ENCODE measurements at regions not wholly inside any gene's neighbourhood (a gene's known extent, or its start where the extent isn't known, plus 50 kb on each side); places are given as distances from the start of the nearest gene placed in this dataset.

GRCh38 chr15:67917636-67918035 is 77.8 kb upstream of the RNU6-1 start:
- Mint-ChIP-seq H3K4me1 (ENCODE audit: low read depth, unreplicated experiment) (peaks cover 42% of the 10 kb centered on the region), H3K36me3 (ENCODE audit: unreplicated experiment) (no peaks in the 10 kb centered on the region), H3K4me3 (ENCODE audit: unreplicated experiment) (no peak overlapping the region), H3K27ac (ENCODE audit: unreplicated experiment) (peak overlapping the region; percentile 99), H3K27me3 (ENCODE audit: unreplicated experiment) (peaks cover 6% of the 10 kb centered on the region), H3K9me3 (ENCODE audit: unreplicated experiment) (peaks cover 4% of the 10 kb centered on the region)
- TF ChIP-seq, protein P1, sequence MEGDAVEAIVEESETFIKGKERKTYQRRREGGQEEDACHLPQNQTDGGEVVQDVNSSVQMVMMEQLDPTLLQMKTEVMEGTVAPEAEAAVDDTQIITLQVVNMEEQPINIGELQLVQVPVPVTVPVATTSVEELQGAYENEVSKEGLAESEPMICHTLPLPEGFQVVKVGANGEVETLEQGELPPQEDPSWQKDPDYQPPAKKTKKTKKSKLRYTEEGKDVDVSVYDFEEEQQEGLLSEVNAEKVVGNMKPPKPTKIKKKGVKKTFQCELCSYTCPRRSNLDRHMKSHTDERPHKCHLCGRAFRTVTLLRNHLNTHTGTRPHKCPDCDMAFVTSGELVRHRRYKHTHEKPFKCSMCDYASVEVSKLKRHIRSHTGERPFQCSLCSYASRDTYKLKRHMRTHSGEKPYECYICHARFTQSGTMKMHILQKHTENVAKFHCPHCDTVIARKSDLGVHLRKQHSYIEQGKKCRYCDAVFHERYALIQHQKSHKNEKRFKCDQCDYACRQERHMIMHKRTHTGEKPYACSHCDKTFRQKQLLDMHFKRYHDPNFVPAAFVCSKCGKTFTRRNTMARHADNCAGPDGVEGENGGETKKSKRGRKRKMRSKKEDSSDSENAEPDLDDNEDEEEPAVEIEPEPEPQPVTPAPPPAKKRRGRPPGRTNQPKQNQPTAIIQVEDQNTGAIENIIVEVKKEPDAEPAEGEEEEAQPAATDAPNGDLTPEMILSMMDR (IDR thresholded peaks at IDR 0.05; ENCODE audit: partially characterized antibody, unreplicated experiment) = no peak
- DNase-seq = peak; percentile 25

- peak overlapping the region; percentile 99 for H3K27ac Mint-ChIP-seq (ENCODE audit: unreplicated experiment)
- no peak overlapping the region for H3K4me3 Mint-ChIP-seq (ENCODE audit: unreplicated experiment)
- TF ChIP-seq, protein P1 (IDR thresholded peaks at IDR 0.05; ENCODE audit: partially characterized antibody, unreplicated experiment) = no peak
- H3K36me3 Mint-ChIP-seq (ENCODE audit: unreplicated experiment) = no peaks in the 10 kb centered on the region
- H3K4me1 Mint-ChIP-seq (ENCODE audit: low read depth, unreplicated experiment) = peaks cover 45% of the 10 kb centered on the region
- peaks cover 4% of the 10 kb centered on the region for H3K9me3 Mint-ChIP-seq (ENCODE audit: unreplicated experiment)
- peaks cover 6% of the 10 kb centered on the region for H3K27me3 Mint-ChIP-seq (ENCODE audit: unreplicated experiment)
- DNase-seq = peak; percentile 37
Measured at GRCh38 chr15:67918205-67918861, 78.5 kb upstream of the RNU6-1 start.

- Mint-ChIP-seq H3K9me3 (ENCODE audit: unreplicated experiment) (peaks cover 4% of the 10 kb centered on the region), H3K4me1 (ENCODE audit: low read depth, unreplicated experiment) (peaks cover 31% of the 10 kb centered on the region), H3K27ac (ENCODE audit: unreplicated experiment) (no peak overlapping the region)
Measured at GRCh38 chr15:67920524-67921240, 80.8 kb upstream of the RNU6-1 start.

DNA sequence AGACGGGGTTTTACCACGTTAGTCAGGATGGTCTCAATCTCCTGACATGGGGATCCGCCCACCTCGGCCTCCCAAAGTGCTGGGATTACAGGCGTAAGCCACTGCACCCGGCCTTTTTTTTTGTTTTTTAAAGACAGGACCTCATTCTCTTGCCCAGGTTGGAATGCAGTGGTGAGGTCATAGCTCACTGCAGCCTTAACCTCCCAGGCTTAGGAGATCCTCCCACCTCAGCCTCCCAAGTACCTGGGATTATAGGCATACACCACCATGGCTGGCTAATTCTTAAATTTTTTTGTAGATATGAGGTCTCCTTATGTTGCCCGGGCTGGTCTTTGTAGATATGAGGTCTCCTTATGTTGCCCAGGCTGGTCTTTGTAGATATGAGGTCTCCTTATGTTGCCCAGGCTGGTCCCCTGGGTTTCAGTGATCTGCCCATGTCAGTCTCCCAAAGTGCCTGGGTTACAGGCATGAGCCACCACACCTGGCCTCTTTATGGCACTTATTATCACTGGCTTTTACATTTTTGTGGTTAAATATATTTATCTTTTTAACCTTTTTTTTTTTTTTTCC is 82.3 kb upstream of the RNU6-1 start:
- no peak for DNase-seq
- Mint-ChIP-seq H3K4me3 (ENCODE audit: unreplicated experiment) (no peak overlapping the region), H3K27ac (ENCODE audit: unreplicated experiment) (no peak overlapping the region), H3K27me3 (ENCODE audit: unreplicated experiment) (peaks cover 5% of the 10 kb centered on the region), H3K4me1 (ENCODE audit: low read depth, unreplicated experiment) (peaks cover 18% of the 10 kb centered on the region), H3K36me3 (ENCODE audit: unreplicated experiment) (peaks cover 4% of the 10 kb centered on the region), H3K9me3 (ENCODE audit: unreplicated experiment) (peaks cover 5% of the 10 kb centered on the region)
- TF ChIP-seq, protein P1 (IDR thresholded peaks at IDR 0.05; ENCODE audit: partially characterized antibody, unreplicated experiment) = no peak

More at GRCh38 chr15:67920524-67921240, 80.8 kb upstream of the RNU6-1 start:
- peaks cover 4% of the 10 kb centered on the region for H3K36me3 Mint-ChIP-seq (ENCODE audit: unreplicated experiment)
- H3K4me3 Mint-ChIP-seq (ENCODE audit: unreplicated experiment) = no peak overlapping the region
- DNase-seq = no peak
- TF ChIP-seq, protein P1 (IDR thresholded peaks at IDR 0.05; ENCODE audit: partially characterized antibody, unreplicated experiment) = no peak
- H3K27me3 Mint-ChIP-seq (ENCODE audit: unreplicated experiment) = peaks cover 7% of the 10 kb centered on the region
